Left colon (tissue), 2 donors: ENCODE measurements at regions not wholly inside any gene's neighbourhood (a gene's known extent, or its start where the extent isn't known, plus 50 kb on each side); places are given as distances from the start of the nearest gene placed in this dataset.
A peak's percentile ranks its signal among the peaks of the same experiment; 100 is the strongest.
"Not testable (repeated sequence)": the region's sequence is repeated elsewhere in the genome, so short reads cannot be mapped to it uniquely, and the experiment has no call there.

Experiments
- ATAC-seq: fragments of 200-7000 bp; cut with Tn5 transposase; one replicate; pipeline ENCODE4 v1.9.1; 2020; ENCODE audit warnings: mild to moderate bottlenecking, moderate library complexity
- DNase-seq, 2 donors: peaks; one replicate each; pipeline ENCODE4 v3.0.0-alpha.2; 2020
- intact Hi-C, 2 donors: fragments of 100-400 bp; cut with DNase I in 1 of 2; cut with micrococcal nuclease in 1 of 2; formaldehyde crosslinking; loops; one replicate each; pipeline versions ENCODE4 v1.11.2 to v1.14.0; 2022; cut with DNase I, micrococcal nuclease
- donor health status: DM: no; HTN: no; CAD: no.
- donor health status: DM: yes; HTN: yes; CAD: no.

DNA sequence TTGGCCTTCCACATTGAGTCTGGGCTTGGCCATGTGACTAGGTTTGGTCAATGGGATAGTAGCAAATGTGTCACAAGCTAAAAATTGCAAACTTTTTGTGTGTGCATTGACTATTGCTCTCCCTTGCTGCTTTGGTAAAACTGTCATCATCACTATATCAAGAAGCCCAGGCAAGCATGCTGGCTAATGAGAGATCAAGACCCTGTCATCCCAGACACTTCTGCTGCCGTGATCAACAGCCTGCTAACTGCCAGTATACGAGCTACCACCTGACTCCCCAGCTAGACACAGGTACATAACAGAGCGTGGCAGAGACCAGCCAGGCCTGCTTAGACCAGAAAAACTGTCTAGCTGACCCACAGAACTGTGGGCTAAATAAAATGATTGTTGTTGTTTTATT lies 456.7 kb upstream of the DCN start:
- intact Hi-C loops = no loop called here
- ATAC-seq (no peak), DNase-seq (no peak)

- DNase-seq (no peak), ATAC-seq (peak; percentile 63)
- intact Hi-C loops = no loop called here
These were observed 455.4 kb upstream of the DCN start for GRCh38 chr12:91637789-91638624.

DNA sequence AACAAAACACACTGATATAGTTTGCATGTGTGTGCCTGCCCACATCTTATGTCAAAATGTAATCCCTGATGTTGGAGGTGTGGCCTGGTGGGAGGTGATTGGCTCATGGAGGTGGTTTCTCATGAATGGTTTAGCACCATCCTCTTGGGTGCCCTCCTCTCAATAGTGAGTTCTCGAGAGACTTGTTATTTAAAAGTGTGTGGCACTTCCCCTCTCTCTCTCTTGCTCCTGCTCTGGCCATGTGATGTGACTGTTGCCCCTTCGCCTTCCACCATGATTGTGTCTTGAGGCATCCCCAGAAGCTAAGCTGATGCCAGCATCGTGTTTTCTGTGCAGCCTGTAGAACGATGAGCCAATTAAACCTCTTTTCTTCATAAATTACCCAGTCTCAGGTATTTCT lies 454.1 kb upstream of the DCN start:
- no peak for DNase-seq
- no peak for ATAC-seq
- intact Hi-C loops = no loop called here

- intact Hi-C loops, ATAC-seq, DNase-seq: not testable (repeated sequence)
These were observed 451.7 kb upstream of the DCN start for GRCh38 chr12:91634386-91634713.

- intact Hi-C loops = no loop called here
- no peak for ATAC-seq
- no peak for DNase-seq
These were observed 451.2 kb upstream of the DCN start for GRCh38 chr12:91633734-91634357.

DNA sequence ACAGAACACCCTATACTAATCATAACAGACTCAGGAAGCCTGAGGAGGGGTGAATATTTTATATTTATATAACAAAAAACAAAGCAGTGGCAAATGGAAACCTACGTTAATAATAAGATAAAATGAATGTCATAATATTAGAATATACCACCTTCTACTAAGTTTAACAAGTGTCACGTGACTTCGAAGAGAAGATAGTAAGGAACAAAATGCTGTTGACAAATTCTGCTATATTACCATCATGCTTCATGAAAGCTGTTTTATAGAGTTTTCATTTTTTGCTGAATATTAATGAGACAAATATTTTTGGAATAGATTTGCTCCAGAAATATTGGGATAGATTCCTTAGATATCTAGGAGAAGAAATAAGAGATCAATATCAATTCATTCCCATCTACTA lies 450.6 kb upstream of the DCN start:
- ATAC-seq (no peak), DNase-seq (no peak)
- intact Hi-C loops = no loop called here

DNA sequence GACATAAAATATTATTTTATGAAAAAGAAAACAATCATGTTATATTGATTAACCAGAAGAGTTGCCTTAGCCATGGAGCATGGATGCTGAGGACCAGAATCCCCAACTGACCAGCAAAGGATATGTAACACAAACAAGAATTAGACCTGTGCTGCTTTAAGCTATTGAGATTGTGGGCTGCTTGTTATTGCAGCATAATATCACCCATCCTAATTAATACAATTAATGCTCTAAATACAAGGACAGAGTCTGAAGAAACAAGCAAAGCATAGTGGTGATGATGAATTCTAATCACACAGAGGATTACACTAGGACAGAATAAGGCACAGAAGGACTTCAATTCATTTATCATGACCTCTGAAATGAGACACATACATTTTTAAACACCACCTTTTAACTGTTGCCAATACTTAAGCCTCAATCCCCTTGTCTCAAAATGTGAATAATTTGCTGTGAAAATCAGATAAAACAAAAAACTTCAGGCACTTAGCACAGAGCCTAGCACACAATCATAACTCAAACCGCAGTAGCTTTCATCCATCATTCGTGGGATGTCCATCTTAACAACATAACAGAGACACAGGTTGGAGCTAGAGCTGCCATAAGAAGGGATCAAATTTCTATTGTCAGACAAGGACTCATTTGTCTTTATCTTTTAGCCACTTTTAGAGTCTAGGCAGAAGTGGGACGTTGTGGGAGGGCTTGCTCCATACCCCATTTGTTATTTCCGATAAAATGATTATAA lies 449.6 kb upstream of the DCN start:
- no peak for DNase-seq
- intact Hi-C loops = no loop called here
- no peak for ATAC-seq

- ATAC-seq (no peak), DNase-seq (no peak)
- intact Hi-C loops = no loop called here
These were observed 448.1 kb upstream of the DCN start for GRCh38 chr12:91630596-91631293.

DNA sequence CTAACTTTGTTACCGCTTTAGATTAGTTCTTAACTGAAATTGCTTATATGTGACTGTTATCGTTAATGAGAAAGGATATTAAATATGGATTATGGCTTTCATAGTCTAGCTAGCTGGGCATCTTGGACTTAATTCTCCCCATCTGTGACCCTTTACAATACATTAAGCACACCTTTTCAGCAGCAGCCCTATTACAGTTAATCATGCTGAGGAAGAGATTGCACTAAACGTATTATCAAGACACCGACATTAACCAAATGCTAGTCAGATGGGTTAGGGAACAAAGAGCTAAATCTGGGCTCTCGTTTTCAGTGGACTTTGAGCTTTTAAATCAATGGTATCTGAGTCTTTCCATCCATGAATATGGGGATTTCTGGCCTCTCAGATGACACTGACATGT lies 447.5 kb upstream of the DCN start:
- ATAC-seq = no peak
- intact Hi-C loops = no loop called here
- no peak for DNase-seq

- ATAC-seq = no peak
- DNase-seq = no peak
- intact Hi-C loops = no loop called here
These were observed 446.8 kb upstream of the DCN start for GRCh38 chr12:91629440-91629839.

- no peak for DNase-seq
- intact Hi-C loops = no loop called here
- ATAC-seq = no peak
These were observed 446.0 kb upstream of the DCN start for GRCh38 chr12:91628656-91629055.

DNA sequence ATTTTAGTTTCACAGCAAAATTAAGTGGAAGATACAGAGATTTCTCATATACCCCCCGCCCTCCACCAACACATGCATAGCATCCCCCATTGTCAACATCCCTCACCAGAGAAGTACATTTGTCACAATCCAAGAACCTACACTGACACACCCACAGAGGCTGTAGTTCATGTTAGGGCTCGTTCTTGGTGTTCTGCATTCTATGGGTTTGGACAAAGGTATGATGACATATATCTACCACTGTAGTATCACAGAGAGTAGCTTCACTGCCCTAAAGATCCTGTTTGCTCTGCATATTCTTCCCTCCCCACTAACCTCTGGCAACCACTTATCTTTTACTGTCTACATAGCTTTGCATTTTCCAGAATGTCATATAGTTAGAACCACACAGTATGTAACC lies 444.6 kb upstream of the DCN start:
- no peak for DNase-seq
- ATAC-seq = no peak
- intact Hi-C loops = no loop called here

GRCh38 chr12:91622981-91623380 lies 440.4 kb upstream of the DCN start:
- ATAC-seq (no peak), DNase-seq (no peak)
- intact Hi-C loops = no loop called here

GRCh38 chr12:91622037-91622436 lies 439.4 kb upstream of the DCN start:
- intact Hi-C loops = no loop called here
- ATAC-seq (no peak), DNase-seq (no peak)

DNA sequence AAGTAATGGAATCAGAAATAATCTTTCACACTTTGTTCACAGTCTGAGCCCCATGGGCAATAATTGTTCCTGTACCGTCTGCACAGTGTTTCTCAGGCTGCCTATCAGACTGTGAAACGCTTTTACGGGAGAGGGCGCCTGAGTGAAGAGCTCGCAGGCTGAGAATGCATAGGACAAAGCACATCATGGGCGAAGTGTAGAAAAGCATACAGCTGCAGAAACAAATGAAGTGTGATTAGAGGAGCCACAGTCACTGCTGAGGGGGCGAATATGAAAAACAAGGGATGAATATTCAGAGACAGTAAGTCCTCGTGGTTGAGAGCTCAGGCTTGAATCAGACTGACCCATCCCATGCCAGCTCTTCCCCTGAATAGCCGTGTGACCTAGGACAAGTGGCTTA lies 438.4 kb upstream of the DCN start:
- intact Hi-C loops = no loop called here
- ATAC-seq = no peak
- DNase-seq = no peak

DNA sequence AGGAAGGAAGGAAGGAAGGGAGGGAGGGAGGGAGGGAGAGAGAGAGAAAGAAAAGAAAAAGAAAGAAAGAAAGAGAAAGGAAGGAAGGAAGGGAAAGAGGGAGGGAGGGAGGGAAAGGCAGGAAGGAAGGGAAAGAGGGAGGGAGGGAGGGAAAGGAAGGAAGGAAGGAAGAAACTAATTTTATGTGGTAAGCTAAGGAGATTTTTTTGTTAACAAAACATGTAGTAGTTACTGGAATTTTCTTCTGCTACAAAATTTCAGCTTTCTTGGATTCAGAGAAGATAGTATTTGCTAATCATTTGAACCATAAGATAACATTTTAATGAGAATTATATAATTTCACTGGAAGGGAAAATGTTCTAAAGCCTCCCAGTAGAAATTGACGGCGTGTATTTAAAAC lies 437.8 kb upstream of the DCN start:
- intact Hi-C loops = no loop called here
- ATAC-seq = no peak
- no peak for DNase-seq

GRCh38 chr12:91618281-91618680 lies 435.7 kb upstream of the DCN start:
- ATAC-seq (no peak), DNase-seq (no peak)
- intact Hi-C loops = no loop called here

- no peak for DNase-seq
- no peak for ATAC-seq
- intact Hi-C loops = no loop called here
These were observed 435.2 kb upstream of the DCN start for GRCh38 chr12:91617818-91618217.

DNA sequence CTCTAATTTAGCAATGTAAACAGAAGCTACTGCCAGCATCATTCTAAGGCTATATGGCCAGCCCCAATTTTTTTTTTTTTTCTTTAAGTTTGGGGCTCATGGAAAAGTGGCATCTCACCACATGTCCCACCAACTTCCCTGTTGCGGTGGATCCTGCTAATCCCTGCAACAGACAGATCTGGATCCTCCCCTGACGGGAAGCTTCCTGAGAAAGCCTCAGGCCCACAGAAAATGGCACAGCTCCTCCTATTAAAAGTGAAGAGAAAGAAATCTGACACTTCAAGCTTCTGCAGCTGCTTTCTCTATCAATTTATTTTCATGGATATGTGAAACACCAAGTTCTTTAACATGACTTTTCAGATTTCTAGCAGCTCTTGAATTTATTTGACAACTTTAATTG lies 433.8 kb upstream of the DCN start:
- ATAC-seq (no peak), DNase-seq (no peak)
- intact Hi-C loops = no loop called here
